AG04450 (cell line): ENCODE measurements at regions not wholly inside any gene's neighbourhood (a gene's known extent, or its start where the extent isn't known, plus 50 kb on each side); places are given as distances from the start of the nearest gene placed in this dataset.

Experiments used
- CTCF ChIA-PET: fragments of 300-600, 350-600 bp; formaldehyde crosslinking; extraction: SDS; loops from one replicate; lab custom pipeline; 2022; ENCODE audit warnings: antibody characterized with exemption, inconsistent platforms; lab: Charles Lee
- POLR2A ChIA-PET: fragments of 350-600 bp; formaldehyde crosslinking; extraction: SDS; loops from one replicate; lab custom pipeline; 2021; ENCODE audit warnings: antibody characterized with exemption, inconsistent platforms; lab: Yijun Ruan, JAX
- DNase-seq: peaks from one replicate; pipeline ENCODE4 v3.0.0-alpha.2; 2011; ENCODE audit warnings: low read depth, low spot score
- H3K27ac ChIP-seq: one replicate; pipeline ENCODE4 v1.5.1; 2012; ENCODE audit warnings: low read depth, low read length, control low read depth
- H3K27me3 ChIP-seq: one replicate; pipeline ENCODE4 v1.6.0; 2012; ENCODE audit warnings: low read length; ENCODE audit not compliant: control insufficient read depth, insufficient read depth
- H3K4me3 ChIP-seq: 2 replicates; pipeline ENCODE4 v1.5.1; 2011; ENCODE audit warnings: mild to moderate bottlenecking, low read depth, low read length, control low read depth
- H3K9me3 ChIP-seq: 2 replicates; pipeline ENCODE4 v1.5.1; 2012; ENCODE audit warnings: low read length; ENCODE audit not compliant: control insufficient read depth, insufficient read depth
- TF ChIP-seq, protein P1 (sequence below): IDR thresholded peaks from 2 replicates; pipeline ENCODE4 v1.5.1; 2011; ENCODE audit warnings: low read depth, low read length, control low read depth, inconsistent platforms

DNA sequence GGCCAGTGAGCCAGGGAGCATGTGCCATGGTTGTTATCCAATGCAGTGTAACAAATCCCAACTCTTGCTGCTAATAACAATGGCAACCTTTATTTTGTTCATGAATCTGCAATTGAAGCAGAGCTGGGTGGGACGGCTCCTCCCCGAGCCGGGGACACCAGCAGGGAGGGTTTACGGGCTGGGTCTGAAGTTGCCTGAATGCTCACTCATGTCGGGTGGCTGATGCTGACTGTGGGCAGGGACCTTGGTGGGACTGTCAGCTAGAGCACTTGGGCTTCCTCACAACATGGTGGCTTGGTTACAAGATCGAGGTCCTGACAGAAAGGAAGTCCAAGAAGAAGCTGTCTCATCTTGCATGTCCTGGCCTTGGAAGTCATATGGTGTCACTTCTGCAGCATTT is 264.5 kb downstream of the NDUFA10 start:
- DNase-seq = no peak
- POLR2A ChIA-PET = no interaction called here
- CTCF ChIA-PET = no interaction called here
- peaks cover 53% of the 10 kb centered on the region for H3K9me3 ChIP-seq
- H3K4me3 ChIP-seq = no peak overlapping the region
- no peak overlapping the region for H3K27ac ChIP-seq
- TF ChIP-seq, protein P1, sequence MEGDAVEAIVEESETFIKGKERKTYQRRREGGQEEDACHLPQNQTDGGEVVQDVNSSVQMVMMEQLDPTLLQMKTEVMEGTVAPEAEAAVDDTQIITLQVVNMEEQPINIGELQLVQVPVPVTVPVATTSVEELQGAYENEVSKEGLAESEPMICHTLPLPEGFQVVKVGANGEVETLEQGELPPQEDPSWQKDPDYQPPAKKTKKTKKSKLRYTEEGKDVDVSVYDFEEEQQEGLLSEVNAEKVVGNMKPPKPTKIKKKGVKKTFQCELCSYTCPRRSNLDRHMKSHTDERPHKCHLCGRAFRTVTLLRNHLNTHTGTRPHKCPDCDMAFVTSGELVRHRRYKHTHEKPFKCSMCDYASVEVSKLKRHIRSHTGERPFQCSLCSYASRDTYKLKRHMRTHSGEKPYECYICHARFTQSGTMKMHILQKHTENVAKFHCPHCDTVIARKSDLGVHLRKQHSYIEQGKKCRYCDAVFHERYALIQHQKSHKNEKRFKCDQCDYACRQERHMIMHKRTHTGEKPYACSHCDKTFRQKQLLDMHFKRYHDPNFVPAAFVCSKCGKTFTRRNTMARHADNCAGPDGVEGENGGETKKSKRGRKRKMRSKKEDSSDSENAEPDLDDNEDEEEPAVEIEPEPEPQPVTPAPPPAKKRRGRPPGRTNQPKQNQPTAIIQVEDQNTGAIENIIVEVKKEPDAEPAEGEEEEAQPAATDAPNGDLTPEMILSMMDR = no peak
- no peaks in the 10 kb centered on the region for H3K27me3 ChIP-seq

DNA sequence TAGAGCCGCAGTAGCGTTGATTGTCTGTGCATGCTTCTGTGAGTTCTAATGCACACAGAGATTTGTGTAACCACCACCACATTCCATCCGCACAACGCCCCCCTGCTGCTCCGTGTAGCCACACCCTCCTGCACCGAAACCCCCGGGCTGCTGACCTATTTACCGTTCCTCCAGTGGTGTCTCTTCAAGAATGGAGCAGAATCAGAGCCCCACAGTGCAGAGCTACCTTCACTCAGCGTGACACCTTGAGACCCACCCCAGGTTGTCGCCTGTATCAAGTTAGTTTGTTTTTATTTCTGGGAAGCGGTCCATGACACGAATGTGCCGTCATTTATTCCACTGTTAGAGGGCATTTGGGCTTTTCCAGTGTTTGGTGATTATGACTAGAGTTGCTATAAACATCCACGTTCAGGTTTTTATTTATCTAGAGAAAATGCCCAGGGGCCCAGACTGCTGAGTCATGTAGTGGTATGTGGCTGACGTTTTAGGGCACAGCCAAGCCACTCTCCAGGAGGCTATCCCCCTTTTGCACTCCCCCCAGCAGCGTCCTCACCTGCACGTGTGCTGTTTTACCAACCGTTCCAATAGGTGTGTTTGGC is 266.8 kb downstream of the NDUFA10 start:
- ChIA-PET CTCF (no interaction called here), POLR2A (no interaction called here)
- Histone ChIP-seq H3K4me3 (no peak overlapping the region), H3K27ac (no peak overlapping the region), H3K9me3 (peaks cover 36% of the 10 kb centered on the region), H3K27me3 (no peaks in the 10 kb centered on the region)
- no peak for DNase-seq
- TF ChIP-seq, protein P1 = no peak

DNA sequence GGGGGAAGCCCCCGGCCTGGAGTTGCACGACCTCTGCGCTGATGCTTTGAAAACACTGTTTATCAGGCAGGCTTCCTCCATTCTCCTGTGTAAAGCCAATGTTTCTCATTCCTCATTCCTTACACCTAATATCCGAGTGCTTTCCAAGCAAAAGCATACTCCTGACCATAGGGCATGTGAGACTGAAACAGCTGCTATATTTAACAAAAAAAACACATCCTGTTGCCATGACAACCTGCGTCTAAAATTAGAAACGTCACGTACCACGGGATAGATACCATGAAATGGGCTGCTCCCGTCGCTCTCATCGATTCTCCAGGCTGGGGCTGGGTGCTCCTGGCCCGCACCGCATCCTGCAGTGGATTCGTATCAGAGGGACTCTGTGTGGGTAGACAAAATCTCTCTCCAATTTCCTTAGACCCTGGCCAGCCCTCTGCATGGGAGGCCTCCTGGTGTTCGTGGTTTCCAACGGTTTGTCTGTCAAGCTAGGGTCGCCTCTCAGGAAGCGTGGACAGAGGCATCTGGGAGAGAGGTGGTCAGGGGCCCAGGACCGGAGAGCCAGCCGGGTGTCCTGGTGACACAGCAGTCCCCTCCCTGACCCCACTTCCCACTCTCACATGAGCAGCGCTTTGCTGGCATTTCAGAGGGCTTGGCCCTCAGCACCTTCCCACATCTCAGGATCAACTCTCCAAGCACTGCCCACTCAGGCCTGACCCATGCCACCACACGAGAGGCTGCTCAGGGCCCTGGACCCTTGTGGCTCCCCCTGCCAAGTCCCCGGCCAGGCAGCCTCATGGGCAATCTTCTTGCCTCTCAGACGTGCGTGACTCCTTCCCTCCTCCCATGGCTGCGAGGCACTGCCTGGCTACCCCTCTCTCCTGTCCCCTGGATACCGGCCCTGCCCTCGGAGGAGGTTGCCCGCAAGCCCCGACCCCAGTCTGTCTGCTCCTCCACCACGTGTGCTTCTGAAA is 268.1 kb downstream of the NDUFA10 start:
- H3K4me3 ChIP-seq = no peak overlapping the region
- H3K27me3 ChIP-seq = no peaks in the 10 kb centered on the region
- H3K27ac ChIP-seq = no peak overlapping the region
- POLR2A ChIA-PET = no interaction called here
- no peak for DNase-seq
- TF ChIP-seq, protein P1 = no peak
- CTCF ChIA-PET = no interaction called here
- H3K9me3 ChIP-seq = peaks cover 38% of the 10 kb centered on the region

DNA sequence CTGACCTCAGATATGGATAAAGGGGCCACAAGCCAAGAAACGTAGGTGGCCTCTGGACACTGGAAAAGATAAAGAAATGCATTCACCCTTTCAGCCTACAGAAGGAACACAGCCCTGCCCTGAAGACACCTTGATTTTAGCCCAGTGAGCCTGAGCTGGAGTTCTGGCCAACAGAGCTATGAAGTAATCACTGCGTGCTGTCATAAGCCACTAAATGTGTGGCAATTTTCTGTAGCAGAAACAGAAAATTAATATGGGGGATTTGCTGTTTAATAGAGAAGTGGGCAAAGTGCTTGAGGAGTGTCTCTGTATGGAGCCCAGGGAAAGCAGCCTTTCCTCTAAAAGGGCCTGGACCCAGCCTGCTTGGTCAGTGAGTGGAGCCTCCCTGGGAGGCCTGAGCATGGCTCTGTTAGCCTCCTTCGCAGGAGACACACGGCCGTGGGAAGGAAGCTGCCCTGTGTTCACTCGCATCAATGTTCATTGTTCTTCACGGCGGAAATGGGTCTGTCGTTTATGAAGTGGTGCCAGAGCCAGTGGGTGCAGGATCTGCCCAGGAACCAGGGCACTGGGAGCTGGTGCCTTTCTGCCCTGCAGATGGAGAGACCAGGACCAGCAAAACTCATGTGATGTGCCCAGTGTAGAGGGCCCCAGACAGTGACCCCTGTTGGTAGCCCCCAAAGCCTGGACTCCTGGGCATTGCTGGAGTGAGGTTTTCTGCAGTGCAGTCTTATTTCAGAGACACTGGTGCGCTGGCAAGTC is 268.9 kb downstream of the NDUFA10 start:
- DNase-seq = no peak
- Histone ChIP-seq H3K27ac (no peak overlapping the region), H3K27me3 (no peaks in the 10 kb centered on the region), H3K4me3 (no peak overlapping the region), H3K9me3 (peaks cover 46% of the 10 kb centered on the region)
- CTCF ChIA-PET = no interaction called here
- POLR2A ChIA-PET = no interaction called here
- TF ChIP-seq, protein P1 = no peak
